Loucy (cell line): ENCODE measurements at regions not wholly inside any gene's neighbourhood (a gene's known extent, or its start where the extent isn't known, plus 50 kb on each side); places are given as distances from the start of the nearest gene placed in this dataset.

Experiments used
- CTCF ChIP-seq: fragments of 200-600 bp; sonication (generic); conservative IDR thresholded peaks from 2 replicates; pipeline ENCODE4 v1.5.1; 2014; ENCODE audit warnings: mild to moderate bottlenecking, antibody characterized with exemption, low read length
- EZH2phosphoT487 ChIP-seq: fragments of 200-600 bp; IDR thresholded peaks from 2 replicates; pipeline ENCODE4 v1.6.1; 2018; ENCODE audit warnings: antibody characterized with exemption, mild to moderate bottlenecking, moderate library complexity, borderline replicate concordance

- no peak for TF ChIP-seq EZH2phosphoT487
- TF ChIP-seq CTCF = no peak
These were observed 391.2 kb downstream of the CBLN2 start for GRCh38 chr18:72152935-72153334.
